Ascending aorta (tissue), 2 donors: ENCODE measurements at regions not wholly inside any gene's neighbourhood (a gene's known extent, or its start where the extent isn't known, plus 50 kb on each side); places are given as distances from the start of the nearest gene placed in this dataset.

Source experiments
- DNase-seq, 2 donors: peaks; one replicate each; pipeline ENCODE4 v3.0.0-alpha.2; 2019; ENCODE audit warnings: low spot score in 2 of 2
- H3K27ac ChIP-seq, 2 donors: fragments of 200-600 bp; sonication (generic); one replicate each; pipeline ENCODE4 v1.5.1; 2016 to 2017; ENCODE audit warnings: mild to moderate bottlenecking in 1 of 2
- H3K27me3 ChIP-seq: fragments of 200-600 bp; sonication (generic); one replicate; pipeline ENCODE4 v1.5.1; 2017
- H3K36me3 ChIP-seq, 2 donors: fragments of 200-600 bp; sonication (generic); one replicate each; pipeline ENCODE4 v1.5.1; 2016
- H3K4me1 ChIP-seq, 2 donors: fragments of 200-600 bp; sonication (generic); one replicate each; pipeline ENCODE4 v1.5.1; 2016 to 2017; ENCODE audit warnings: mild to moderate bottlenecking in 1 of 2
- H3K4me3 ChIP-seq, 2 donors: fragments of 200-600 bp; sonication (generic); one replicate each; pipeline ENCODE4 v1.5.1; 2016 to 2017; ENCODE audit warnings: mild to moderate bottlenecking in 1 of 2
- H3K9me3 ChIP-seq, 2 donors: fragments of 200-600 bp; sonication (generic); one replicate each; pipeline ENCODE4 v1.5.1; 2016
- CTCF ChIP-seq, 3 experiments: fragments of 200-600 bp in 2 of 3; fragments of 450-650 bp in 1 of 3; sonication (generic) in 2 of 3; IDR thresholded peaks; one replicate each; pipeline ENCODE4 v1.5.1; 2016 to 2019; ENCODE audit warnings: antibody characterized with exemption in 3 of 3, mild to moderate bottlenecking in 1 of 3, moderate library complexity in 1 of 3
- intact Hi-C: fragments of 100-400 bp; cut with DNase I; formaldehyde crosslinking; loops from one replicate; pipeline ENCODE4 v1.15.1; 2023

GRCh38 chr13:29681864-29682263, 86.4 kb upstream of the SLC7A1 start:
- no peak for TF ChIP-seq CTCF (IDR thresholded peaks at IDR 0.05)
- intact Hi-C loops, result no loop called here
- no peak for DNase-seq
- H3K36me3 ChIP-seq, result no peaks in the 10 kb centered on the region
- H3K9me3 ChIP-seq, result no peaks in the 10 kb centered on the region
- H3K27ac ChIP-seq, result no peak overlapping the region
- no peaks in the 10 kb centered on the region for H3K4me1 ChIP-seq
- H3K4me3 ChIP-seq, result no peak overlapping the region
- H3K27me3 ChIP-seq, result no peaks in the 10 kb centered on the region

- intact Hi-C loops, result no loop called here
- H3K4me3 ChIP-seq, result no peak overlapping the region
- no peaks in the 10 kb centered on the region for H3K27me3 ChIP-seq
- no peaks in the 10 kb centered on the region for H3K4me1 ChIP-seq
- no peaks in the 10 kb centered on the region for H3K9me3 ChIP-seq
- DNase-seq, result no peak
- no peaks in the 10 kb centered on the region for H3K36me3 ChIP-seq
- TF ChIP-seq CTCF (IDR thresholded peaks at IDR 0.05), result no peak
- H3K27ac ChIP-seq, result no peak overlapping the region
Observed at GRCh38 chr13:29679396-29680053, 84.0 kb upstream of the SLC7A1 start.

GRCh38 chr13:29677627-29678026, 82.1 kb upstream of the SLC7A1 start:
- no peaks in the 10 kb centered on the region for H3K4me1 ChIP-seq
- no peak for DNase-seq
- H3K36me3 ChIP-seq, result no peaks in the 10 kb centered on the region
- no peak overlapping the region for H3K27ac ChIP-seq
- no peaks in the 10 kb centered on the region for H3K27me3 ChIP-seq
- no peak for TF ChIP-seq CTCF (IDR thresholded peaks at IDR 0.05)
- no peak overlapping the region for H3K4me3 ChIP-seq
- no peaks in the 10 kb centered on the region for H3K9me3 ChIP-seq
- intact Hi-C loops, result no loop called here

- Histone ChIP-seq H3K36me3 (no peaks in the 10 kb centered on the region), H3K9me3 (no peaks in the 10 kb centered on the region), H3K4me3 (no peak overlapping the region), H3K4me1 (no peaks in the 10 kb centered on the region), H3K27me3 (no peaks in the 10 kb centered on the region), H3K27ac (no peak overlapping the region)
- DNase-seq, result no peak
- no peak for TF ChIP-seq CTCF (IDR thresholded peaks at IDR 0.05)
- intact Hi-C loops, result no loop called here
Observed at GRCh38 chr13:29676941-29677452, 81.5 kb upstream of the SLC7A1 start.

GRCh38 chr13:29676535-29676934, 81.0 kb upstream of the SLC7A1 start:
- no peak for TF ChIP-seq CTCF (IDR thresholded peaks at IDR 0.05)
- no peaks in the 10 kb centered on the region for H3K4me1 ChIP-seq
- H3K27ac ChIP-seq, result no peak overlapping the region
- no peaks in the 10 kb centered on the region for H3K9me3 ChIP-seq
- H3K36me3 ChIP-seq, result no peaks in the 10 kb centered on the region
- no peak overlapping the region for H3K4me3 ChIP-seq
- no peaks in the 10 kb centered on the region for H3K27me3 ChIP-seq
- no peak for DNase-seq
- intact Hi-C loops, result no loop called here

GRCh38 chr13:29674532-29674931, 79.0 kb upstream of the SLC7A1 start:
- Histone ChIP-seq H3K9me3 (no peaks in the 10 kb centered on the region), H3K27ac (no peak overlapping the region), H3K27me3 (no peaks in the 10 kb centered on the region), H3K4me1 (no peaks in the 10 kb centered on the region), H3K36me3 (no peaks in the 10 kb centered on the region), H3K4me3 (no peak overlapping the region)
- intact Hi-C loops, result no loop called here
- no peak for TF ChIP-seq CTCF (IDR thresholded peaks at IDR 0.05)
- no peak for DNase-seq
